Mesothelial cell of epicardium (in vitro differentiated cells): ENCODE measurements at regions not wholly inside any gene's neighbourhood (a gene's known extent, or its start where the extent isn't known, plus 50 kb on each side); places are given as distances from the start of the nearest gene placed in this dataset.

Experiments used
- DNase-seq, 2 experiments: peaks; one replicate each; pipeline ENCODE4 v3.0.0; 2021; ENCODE audit warnings: low spot score in 2 of 2; ENCODE audit not compliant: unreplicated experiment in 2 of 2
- H3K27ac Mint-ChIP-seq: 2 replicates; pipeline ENCODE4 v1.8.0; 2021; ENCODE audit warnings: mixed read lengths
- H3K27me3 Mint-ChIP-seq: 2 replicates; pipeline ENCODE4 v1.8.0; 2021; ENCODE audit warnings: low read depth, mixed read lengths
- H3K36me3 Mint-ChIP-seq: 2 replicates; pipeline ENCODE4 v1.8.0; 2021; ENCODE audit warnings: mixed read lengths
- H3K4me1 Mint-ChIP-seq: 2 replicates; pipeline ENCODE4 v1.8.0; 2021; ENCODE audit warnings: mixed read lengths
- H3K4me3 Mint-ChIP-seq: 2 replicates; pipeline ENCODE4 v1.8.0; 2021; ENCODE audit warnings: mild to moderate bottlenecking, moderate library complexity, mixed read lengths
- H3K9me3 Mint-ChIP-seq: 2 replicates; pipeline ENCODE4 v1.8.0; 2021; ENCODE audit warnings: mixed read lengths
- TF ChIP-seq, protein P1 (sequence below): fragments of 200-600 bp; sonication (generic); IDR thresholded peaks from one replicate; pipeline ENCODE4 v1.5.0; 2021; ENCODE audit warnings: antibody characterized with exemption; ENCODE audit not compliant: unreplicated experiment

DNA sequence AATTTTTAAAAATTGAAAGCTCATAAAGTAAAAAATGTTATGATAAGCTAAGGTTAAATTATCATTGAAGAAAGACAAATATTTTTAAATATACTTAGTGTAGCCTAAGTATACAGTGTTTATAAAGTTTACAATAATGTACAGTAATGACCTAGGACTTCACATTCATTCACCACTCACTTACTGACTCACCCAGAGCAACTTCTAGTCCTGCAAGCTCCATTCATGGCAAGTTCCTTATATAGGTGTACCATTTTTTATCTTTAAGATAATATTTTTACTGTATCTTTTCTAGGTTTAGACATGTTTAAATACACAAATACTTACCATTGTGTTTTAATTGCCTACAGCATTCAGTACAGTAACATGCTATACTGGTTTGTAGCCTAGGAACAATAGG is 112.3 kb upstream of the RADX start:
- no peaks in the 10 kb centered on the region for H3K36me3 Mint-ChIP-seq
- no peaks in the 10 kb centered on the region for H3K4me1 Mint-ChIP-seq
- DNase-seq: no peak
- H3K4me3 Mint-ChIP-seq: no peak overlapping the region
- no peaks in the 10 kb centered on the region for H3K27me3 Mint-ChIP-seq
- TF ChIP-seq, protein P1, sequence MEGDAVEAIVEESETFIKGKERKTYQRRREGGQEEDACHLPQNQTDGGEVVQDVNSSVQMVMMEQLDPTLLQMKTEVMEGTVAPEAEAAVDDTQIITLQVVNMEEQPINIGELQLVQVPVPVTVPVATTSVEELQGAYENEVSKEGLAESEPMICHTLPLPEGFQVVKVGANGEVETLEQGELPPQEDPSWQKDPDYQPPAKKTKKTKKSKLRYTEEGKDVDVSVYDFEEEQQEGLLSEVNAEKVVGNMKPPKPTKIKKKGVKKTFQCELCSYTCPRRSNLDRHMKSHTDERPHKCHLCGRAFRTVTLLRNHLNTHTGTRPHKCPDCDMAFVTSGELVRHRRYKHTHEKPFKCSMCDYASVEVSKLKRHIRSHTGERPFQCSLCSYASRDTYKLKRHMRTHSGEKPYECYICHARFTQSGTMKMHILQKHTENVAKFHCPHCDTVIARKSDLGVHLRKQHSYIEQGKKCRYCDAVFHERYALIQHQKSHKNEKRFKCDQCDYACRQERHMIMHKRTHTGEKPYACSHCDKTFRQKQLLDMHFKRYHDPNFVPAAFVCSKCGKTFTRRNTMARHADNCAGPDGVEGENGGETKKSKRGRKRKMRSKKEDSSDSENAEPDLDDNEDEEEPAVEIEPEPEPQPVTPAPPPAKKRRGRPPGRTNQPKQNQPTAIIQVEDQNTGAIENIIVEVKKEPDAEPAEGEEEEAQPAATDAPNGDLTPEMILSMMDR: no peak
- H3K27ac Mint-ChIP-seq: no peak overlapping the region
- H3K9me3 Mint-ChIP-seq: peaks cover 28% of the 10 kb centered on the region

DNA sequence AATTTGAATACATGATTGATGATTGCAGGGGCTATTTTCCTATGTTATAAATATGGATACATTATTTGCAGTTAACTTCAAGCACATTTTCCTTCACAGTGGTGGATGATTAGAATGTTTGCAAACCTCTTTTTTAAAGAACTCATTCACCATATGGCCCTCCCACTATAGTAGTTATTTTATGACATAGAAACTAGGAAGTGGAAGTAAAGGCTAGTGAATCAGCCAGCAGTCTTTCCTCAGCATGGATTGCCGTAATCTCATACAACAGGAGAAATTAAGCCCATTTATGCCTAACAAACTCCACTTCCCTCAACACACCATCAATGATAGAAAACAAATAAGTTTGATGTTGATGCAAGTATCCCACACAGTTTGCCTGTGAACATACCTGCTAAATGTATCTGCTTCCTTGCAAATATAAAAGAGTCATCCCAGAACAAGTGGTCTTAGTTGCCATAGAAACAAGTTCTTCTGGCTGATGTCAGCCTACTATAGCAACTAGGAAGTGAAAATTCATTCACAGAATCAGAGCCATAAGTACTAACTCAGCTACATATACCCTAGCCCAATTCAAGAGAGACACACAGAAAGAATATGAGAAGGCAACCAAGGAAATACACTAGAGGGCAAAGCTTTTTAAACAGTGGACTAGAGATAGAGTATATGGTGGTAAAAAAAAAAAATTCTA is 100.9 kb upstream of the RADX start:
- Mint-ChIP-seq H3K36me3 (no peaks in the 10 kb centered on the region), H3K4me3 (no peak overlapping the region), H3K27ac (no peak overlapping the region), H3K9me3 (peaks cover 15% of the 10 kb centered on the region), H3K27me3 (no peaks in the 10 kb centered on the region), H3K4me1 (no peaks in the 10 kb centered on the region)
- no peak for DNase-seq
- TF ChIP-seq, protein P1: no peak
